HG02885 (cell line): ENCODE measurements at regions not wholly inside any gene's neighbourhood (a gene's known extent, or its start where the extent isn't known, plus 50 kb on each side); places are given as distances from the start of the nearest gene placed in this dataset.
"Not testable (repeated sequence)": the region's sequence is repeated elsewhere in the genome, so short reads cannot be mapped to it uniquely, and the experiment has no call there.

Experiments used
- ATAC-seq: cut with Tn5 transposase; IDR thresholded peaks from one replicate; pipeline ENCODE4 v1.9.1; 2021; ENCODE audit warnings: mild to moderate bottlenecking; ENCODE audit not compliant: unreplicated experiment, poor library complexity

- no peak for ATAC-seq
Observed at GRCh38 chr18:56289381-56289780, 349.0 kb downstream of the TXNL1 start.

GRCh38 chr18:56286775-56287325 lies 351.5 kb downstream of the TXNL1 start:
- ATAC-seq, result no peak

- no peak for ATAC-seq
Observed at GRCh38 chr18:56285387-56286065, 352.9 kb downstream of the TXNL1 start.

- ATAC-seq, result no peak
Observed at GRCh38 chr18:56284319-56284718, 354.1 kb downstream of the TXNL1 start.

- no peak for ATAC-seq
Observed at GRCh38 chr18:56283316-56283715, 355.1 kb downstream of the TXNL1 start.

GRCh38 chr18:56282234-56283104 lies 355.9 kb downstream of the TXNL1 start:
- ATAC-seq, result no peak

- not testable (repeated sequence) for ATAC-seq
Observed at GRCh38 chr18:56279816-56280215, 358.6 kb downstream of the TXNL1 start.

GRCh38 chr18:56278421-56279003 lies 359.9 kb downstream of the TXNL1 start:
- no peak for ATAC-seq

- ATAC-seq, result no peak
Observed at GRCh38 chr18:56276466-56276865, 361.9 kb downstream of the TXNL1 start.

- no peak for ATAC-seq
Observed at GRCh38 chr18:56273541-56274219, 364.7 kb downstream of the TXNL1 start.

- ATAC-seq, result no peak
Observed at GRCh38 chr18:56270671-56271250, 367.6 kb downstream of the TXNL1 start.

GRCh38 chr18:56269958-56270357 lies 368.4 kb downstream of the TXNL1 start:
- ATAC-seq, result no peak

GRCh38 chr18:56268952-56269351 lies 369.4 kb downstream of the TXNL1 start:
- no peak for ATAC-seq

GRCh38 chr18:56267334-56267733 lies 371.1 kb downstream of the TXNL1 start:
- ATAC-seq, result no peak

- peak; percentile 44 for ATAC-seq
Observed at GRCh38 chr18:56258178-56258577, 380.2 kb downstream of the TXNL1 start.

GRCh38 chr18:56257205-56257604 lies 381.2 kb downstream of the TXNL1 start:
- ATAC-seq, result peak; percentile 94

GRCh38 chr18:56256659-56257058 lies 381.7 kb downstream of the TXNL1 start:
- no peak for ATAC-seq

- no peak for ATAC-seq
Observed at GRCh38 chr18:56255381-56255780, 383.0 kb downstream of the TXNL1 start.

- no peak for ATAC-seq
Observed at GRCh38 chr18:56252456-56252855, 385.9 kb downstream of the TXNL1 start.

- ATAC-seq, result peak; percentile 97
Observed at GRCh38 chr18:56248610-56249235, 389.7 kb downstream of the TXNL1 start.
